DND-41 (cell line): ENCODE measurements at regions not wholly inside any gene's neighbourhood (a gene's known extent, or its start where the extent isn't known, plus 50 kb on each side); places are given as distances from the start of the nearest gene placed in this dataset.

Source experiments
- EZH2 ChIP-seq: IDR thresholded peaks from 3 replicates; pipeline ENCODE4 v1.6.1; 2012; ENCODE audit warnings: borderline replicate concordance, low read depth, mild to moderate bottlenecking, moderate library complexity, low read length, inconsistent platforms; ENCODE audit not compliant: severe bottlenecking
- TF ChIP-seq, protein P1 (sequence below): IDR thresholded peaks from 2 replicates; pipeline ENCODE4 v1.5.1; 2012; ENCODE audit warnings: borderline replicate concordance, low read length, moderate library complexity, mild to moderate bottlenecking; ENCODE audit not compliant: poor library complexity, severe bottlenecking; ENCODE audit errors: extremely low read depth

DNA sequence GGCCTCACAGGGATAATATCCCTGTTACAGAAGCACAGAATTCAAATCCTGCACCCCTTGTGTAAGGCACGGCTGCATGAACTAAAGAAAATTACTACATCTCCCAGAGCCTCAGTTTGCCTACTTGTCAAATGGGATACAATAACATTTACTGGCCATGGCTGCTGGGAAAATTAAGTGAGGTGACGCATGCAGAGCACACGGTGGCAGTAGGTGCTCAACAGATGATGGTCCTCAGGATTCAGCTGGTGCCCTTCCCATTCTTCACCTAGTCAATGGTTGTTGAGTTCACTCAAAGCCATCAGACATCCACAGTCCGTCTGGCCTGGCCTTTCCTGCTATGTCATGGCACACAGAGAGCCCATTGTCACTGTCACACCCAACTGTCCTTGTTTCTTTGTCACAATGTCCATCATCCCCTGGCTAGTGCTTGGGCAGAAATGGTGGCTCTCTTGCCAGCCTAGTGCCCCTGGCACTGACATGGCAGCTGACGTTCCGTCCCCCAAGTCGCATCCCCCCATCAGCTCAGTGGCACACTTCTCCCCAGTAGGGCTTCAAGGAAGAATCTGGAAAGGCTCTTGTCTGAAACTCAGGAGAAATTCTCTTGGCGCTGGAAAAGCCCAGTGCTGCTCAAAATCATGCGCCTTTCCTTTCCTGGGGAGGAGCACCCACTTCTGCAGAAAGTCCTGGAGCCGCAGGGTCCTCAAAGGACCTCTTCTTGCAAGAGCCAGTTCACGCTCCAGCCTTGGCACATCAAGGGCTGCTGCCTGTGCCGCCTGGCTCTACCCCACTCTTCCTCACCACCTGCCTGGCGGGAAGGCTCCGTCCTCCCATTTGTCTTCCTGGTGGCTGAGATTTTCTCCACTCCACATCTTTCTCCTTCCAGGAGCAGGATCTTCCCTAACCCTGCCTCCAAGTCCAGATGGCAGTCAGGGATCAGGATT lies 55.9 kb upstream of the SLC66A3 start:
- TF ChIP-seq, protein P1, sequence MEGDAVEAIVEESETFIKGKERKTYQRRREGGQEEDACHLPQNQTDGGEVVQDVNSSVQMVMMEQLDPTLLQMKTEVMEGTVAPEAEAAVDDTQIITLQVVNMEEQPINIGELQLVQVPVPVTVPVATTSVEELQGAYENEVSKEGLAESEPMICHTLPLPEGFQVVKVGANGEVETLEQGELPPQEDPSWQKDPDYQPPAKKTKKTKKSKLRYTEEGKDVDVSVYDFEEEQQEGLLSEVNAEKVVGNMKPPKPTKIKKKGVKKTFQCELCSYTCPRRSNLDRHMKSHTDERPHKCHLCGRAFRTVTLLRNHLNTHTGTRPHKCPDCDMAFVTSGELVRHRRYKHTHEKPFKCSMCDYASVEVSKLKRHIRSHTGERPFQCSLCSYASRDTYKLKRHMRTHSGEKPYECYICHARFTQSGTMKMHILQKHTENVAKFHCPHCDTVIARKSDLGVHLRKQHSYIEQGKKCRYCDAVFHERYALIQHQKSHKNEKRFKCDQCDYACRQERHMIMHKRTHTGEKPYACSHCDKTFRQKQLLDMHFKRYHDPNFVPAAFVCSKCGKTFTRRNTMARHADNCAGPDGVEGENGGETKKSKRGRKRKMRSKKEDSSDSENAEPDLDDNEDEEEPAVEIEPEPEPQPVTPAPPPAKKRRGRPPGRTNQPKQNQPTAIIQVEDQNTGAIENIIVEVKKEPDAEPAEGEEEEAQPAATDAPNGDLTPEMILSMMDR = peak; percentile 12
- no peak for TF ChIP-seq EZH2
